IPS-18a (cell line): ENCODE measurements at regions not wholly inside any gene's neighbourhood (a gene's known extent, or its start where the extent isn't known, plus 50 kb on each side); places are given as distances from the start of the nearest gene placed in this dataset.

Experiments
- H3K27ac ChIP-seq: one replicate; pipeline ENCODE4 v1.5.1; 2013; ENCODE audit warnings: low read length
- H3K27me3 ChIP-seq: one replicate; pipeline ENCODE4 v1.6.1; 2013; ENCODE audit warnings: mild to moderate bottlenecking, low read length; ENCODE audit not compliant: control insufficient read depth, insufficient read depth
- H3K36me3 ChIP-seq: one replicate; pipeline ENCODE4 v1.6.1; 2013; ENCODE audit warnings: low read depth, low read length; ENCODE audit not compliant: control insufficient read depth
- H3K4me1 ChIP-seq: one replicate; pipeline ENCODE4 v1.6.1; 2013; ENCODE audit warnings: low read depth, low read length; ENCODE audit not compliant: control insufficient read depth
- H3K4me3 ChIP-seq: one replicate; pipeline ENCODE4 v1.5.1; 2013; ENCODE audit warnings: low read length
- H3K9ac ChIP-seq: one replicate; pipeline ENCODE4 v1.6.1; 2013; ENCODE audit warnings: mild to moderate bottlenecking, low read length, moderate library complexity
- H3K9me3 ChIP-seq: one replicate; pipeline ENCODE4 v1.6.1; 2013; ENCODE audit warnings: low read depth, low read length; ENCODE audit not compliant: control insufficient read depth

DNA sequence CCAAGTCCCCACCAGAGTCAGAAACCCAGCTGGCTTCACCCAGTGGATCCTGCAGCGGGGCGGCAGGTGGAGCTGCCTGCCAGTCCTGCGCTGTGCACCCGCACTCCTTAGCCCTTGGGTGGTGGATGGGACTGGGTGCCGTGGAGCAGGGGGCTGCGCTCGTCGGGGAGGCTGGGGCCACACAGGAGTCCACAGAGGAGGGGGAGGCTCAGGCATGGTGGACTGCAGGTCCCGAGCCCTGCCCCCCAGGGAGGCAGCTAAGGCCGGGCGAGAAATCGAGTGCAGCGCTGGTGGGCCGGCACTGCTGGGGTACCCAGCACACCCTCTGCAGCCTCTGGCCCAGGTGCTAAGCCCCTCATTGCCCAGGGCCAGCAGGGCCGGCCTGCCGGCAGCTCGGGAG lies 144.6 kb upstream of the MGAT5 start:
- H3K4me1 ChIP-seq = no peaks in the 10 kb centered on the region
- no peaks in the 10 kb centered on the region for H3K36me3 ChIP-seq
- H3K9ac ChIP-seq = no peak overlapping the region
- H3K4me3 ChIP-seq = no peak overlapping the region
- H3K27me3 ChIP-seq = no peaks in the 10 kb centered on the region
- H3K27ac ChIP-seq = no peak overlapping the region
- H3K9me3 ChIP-seq = no peaks in the 10 kb centered on the region

- Histone ChIP-seq H3K27ac (no peak overlapping the region), H3K27me3 (no peaks in the 10 kb centered on the region), H3K9me3 (no peaks in the 10 kb centered on the region), H3K4me3 (no peak overlapping the region), H3K9ac (no peak overlapping the region), H3K4me1 (no peaks in the 10 kb centered on the region), H3K36me3 (no peaks in the 10 kb centered on the region)
Observed at GRCh38 chr2:134109725-134110124, 144.1 kb upstream of the MGAT5 start.

DNA sequence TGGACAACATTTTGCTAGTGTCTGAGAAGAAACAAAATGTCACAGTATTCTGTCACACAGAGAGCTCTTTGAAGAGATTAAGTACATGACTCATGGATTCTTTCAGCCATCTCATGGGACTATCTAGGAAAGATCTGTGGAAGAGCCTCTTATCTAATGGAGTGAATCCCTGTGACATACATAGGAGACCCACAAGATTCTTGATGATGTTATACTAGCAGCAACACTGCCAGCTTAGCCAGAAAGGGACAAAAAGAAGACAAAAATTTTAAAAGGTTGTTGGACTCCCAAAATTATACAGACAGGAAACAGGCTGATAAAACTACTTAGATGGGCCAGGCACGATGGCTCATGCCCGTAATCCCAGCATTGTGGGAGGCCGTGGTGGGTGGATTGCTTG lies 143.3 kb upstream of the MGAT5 start:
- Histone ChIP-seq H3K4me1 (no peaks in the 10 kb centered on the region), H3K27me3 (no peaks in the 10 kb centered on the region), H3K9ac (no peak overlapping the region), H3K4me3 (no peak overlapping the region), H3K9me3 (no peaks in the 10 kb centered on the region), H3K27ac (no peak overlapping the region), H3K36me3 (no peaks in the 10 kb centered on the region)

- Histone ChIP-seq H3K4me3 (no peak overlapping the region), H3K4me1 (peaks cover 21% of the 10 kb centered on the region), H3K36me3 (no peaks in the 10 kb centered on the region), H3K9me3 (no peaks in the 10 kb centered on the region), H3K27me3 (peaks cover 11% of the 10 kb centered on the region), H3K9ac (no peak overlapping the region), H3K27ac (no peak overlapping the region)
Observed at GRCh38 chr2:134117676-134118075, 136.2 kb upstream of the MGAT5 start.

- Histone ChIP-seq H3K27me3 (peaks cover 11% of the 10 kb centered on the region), H3K4me1 (peaks cover 29% of the 10 kb centered on the region), H3K36me3 (no peaks in the 10 kb centered on the region), H3K27ac (no peak overlapping the region), H3K9ac (no peak overlapping the region), H3K4me3 (no peak overlapping the region), H3K9me3 (no peaks in the 10 kb centered on the region)
Observed at GRCh38 chr2:134118279-134119116, 135.4 kb upstream of the MGAT5 start.

DNA sequence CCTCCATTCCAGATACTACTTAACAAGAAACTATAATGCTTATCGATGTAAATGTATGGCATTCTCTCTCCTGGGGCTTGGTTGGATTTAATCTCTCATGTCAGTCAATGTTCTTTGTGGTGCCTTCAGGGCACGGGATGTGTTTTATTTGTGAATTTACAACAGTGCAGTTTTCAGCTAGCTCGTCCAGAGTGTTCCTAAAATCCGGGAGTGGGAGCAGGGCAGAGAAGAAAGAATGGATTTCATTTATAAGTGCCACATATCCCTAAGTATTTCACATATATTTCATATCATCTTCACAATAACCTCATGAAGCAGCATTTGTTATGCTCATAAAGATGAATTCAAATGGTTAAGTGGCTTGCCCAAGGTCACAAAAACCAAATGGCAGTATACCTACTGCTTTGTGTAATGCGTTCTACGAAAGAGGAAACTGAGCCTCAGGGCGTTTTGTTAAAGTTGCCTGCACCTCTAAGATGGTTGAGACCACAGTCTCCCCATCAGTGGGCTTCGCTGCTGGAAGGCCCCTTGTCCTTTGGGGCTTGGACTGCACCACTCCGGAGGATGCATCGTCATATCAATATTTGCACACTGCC lies 134.7 kb upstream of the MGAT5 start:
- H3K27me3 ChIP-seq = peaks cover 11% of the 10 kb centered on the region
- H3K4me3 ChIP-seq = peak overlapping the region; percentile 69
- H3K9me3 ChIP-seq = no peaks in the 10 kb centered on the region
- H3K9ac ChIP-seq = no peak overlapping the region
- no peaks in the 10 kb centered on the region for H3K36me3 ChIP-seq
- peaks cover 33% of the 10 kb centered on the region for H3K4me1 ChIP-seq
- H3K27ac ChIP-seq = no peak overlapping the region

- Histone ChIP-seq H3K4me1 (peaks cover 33% of the 10 kb centered on the region), H3K36me3 (no peaks in the 10 kb centered on the region), H3K4me3 (peak overlapping the region; percentile 69), H3K9me3 (no peaks in the 10 kb centered on the region), H3K9ac (peak overlapping the region; percentile 56), H3K27ac (no peak overlapping the region), H3K27me3 (peaks cover 11% of the 10 kb centered on the region)
Observed at GRCh38 chr2:134119713-134120405, 134.0 kb upstream of the MGAT5 start.

DNA sequence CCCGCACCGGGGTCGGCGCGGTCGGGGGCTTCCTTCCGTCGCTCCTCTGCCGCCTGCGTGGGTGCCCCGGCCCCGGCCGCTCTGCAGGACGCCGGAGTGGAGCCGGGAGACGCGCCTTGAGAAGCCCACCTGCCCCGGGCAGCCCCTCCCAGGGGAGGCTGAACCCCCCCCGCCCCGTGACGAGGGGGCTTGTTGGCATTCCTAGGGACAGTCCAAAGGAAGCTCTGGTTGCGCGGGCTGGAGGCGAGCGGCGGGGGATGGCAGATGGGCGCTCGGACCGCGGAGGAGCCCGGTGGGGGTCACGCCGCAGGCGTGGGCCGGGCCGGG lies 133.5 kb upstream of the MGAT5 start:
- no peak overlapping the region for H3K27ac ChIP-seq
- H3K9ac ChIP-seq = peak overlapping the region; percentile 56
- peak overlapping the region; percentile 69 for H3K4me3 ChIP-seq
- peaks cover 11% of the 10 kb centered on the region for H3K27me3 ChIP-seq
- no peaks in the 10 kb centered on the region for H3K36me3 ChIP-seq
- no peaks in the 10 kb centered on the region for H3K9me3 ChIP-seq
- peaks cover 38% of the 10 kb centered on the region for H3K4me1 ChIP-seq

GRCh38 chr2:134120733-134121630 lies 132.9 kb upstream of the MGAT5 start:
- peaks cover 40% of the 10 kb centered on the region for H3K4me1 ChIP-seq
- H3K36me3 ChIP-seq = no peaks in the 10 kb centered on the region
- peak overlapping the region; percentile 56 for H3K9ac ChIP-seq
- no peak overlapping the region for H3K27ac ChIP-seq
- peak overlapping the region; percentile 69 for H3K4me3 ChIP-seq
- peaks cover 11% of the 10 kb centered on the region for H3K27me3 ChIP-seq
- H3K9me3 ChIP-seq = no peaks in the 10 kb centered on the region

GRCh38 chr2:134122610-134123009 lies 131.3 kb upstream of the MGAT5 start:
- H3K9ac ChIP-seq = no peak overlapping the region
- peaks cover 11% of the 10 kb centered on the region for H3K27me3 ChIP-seq
- no peaks in the 10 kb centered on the region for H3K9me3 ChIP-seq
- H3K4me1 ChIP-seq = peaks cover 40% of the 10 kb centered on the region
- no peak overlapping the region for H3K27ac ChIP-seq
- H3K36me3 ChIP-seq = no peaks in the 10 kb centered on the region
- H3K4me3 ChIP-seq = no peak overlapping the region

GRCh38 chr2:134123332-134123731 lies 130.5 kb upstream of the MGAT5 start:
- Histone ChIP-seq H3K27me3 (peaks cover 11% of the 10 kb centered on the region), H3K36me3 (no peaks in the 10 kb centered on the region), H3K27ac (no peak overlapping the region), H3K4me3 (no peak overlapping the region), H3K9ac (no peak overlapping the region), H3K9me3 (no peaks in the 10 kb centered on the region), H3K4me1 (peaks cover 39% of the 10 kb centered on the region)
